Mesenchymal stem cell (in vitro differentiated cells and primary cell): ENCODE measurements at regions not wholly inside any gene's neighbourhood (a gene's known extent, or its start where the extent isn't known, plus 50 kb on each side); places are given as distances from the start of the nearest gene placed in this dataset.
"Not testable (repeated sequence)": the region's sequence is repeated elsewhere in the genome, so short reads cannot be mapped to it uniquely, and the experiment has no call there.

Experiments used
- DNase-seq: peaks from one replicate; pipeline ENCODE4 v3.0.0-alpha.2; 2013
- H2AFZ ChIP-seq: one replicate; pipeline ENCODE4 v1.6.1; 2013; ENCODE audit warnings: low read depth, mild to moderate bottlenecking, control low read depth, inconsistent platforms, low read length, moderate library complexity
- H2AK5ac ChIP-seq: 2 replicates; pipeline ENCODE4 v1.6.1; 2013; ENCODE audit warnings: low read length, moderate library complexity, mild to moderate bottlenecking, inconsistent platforms; ENCODE audit not compliant: severe bottlenecking
- H2BK120ac ChIP-seq: one replicate; pipeline ENCODE4 v1.6.1; 2013; ENCODE audit warnings: low read depth, mild to moderate bottlenecking, inconsistent platforms, low read length, moderate library complexity
- H2BK12ac ChIP-seq, 2 experiments: one replicate each; pipeline ENCODE4 v1.6.1; 2013; ENCODE audit warnings: inconsistent platforms in 2 of 2, low read length in 2 of 2, mild to moderate bottlenecking in 2 of 2, moderate library complexity in 2 of 2, control low read depth in 1 of 2
- H2BK15ac ChIP-seq: one replicate; pipeline ENCODE4 v1.6.1; 2013; ENCODE audit warnings: mild to moderate bottlenecking, low read depth, inconsistent platforms; ENCODE audit not compliant: poor library complexity, severe bottlenecking
- H2BK5ac ChIP-seq: 2 replicates; pipeline ENCODE4 v1.6.1; 2013; ENCODE audit warnings: low read depth, mild to moderate bottlenecking, low read length, control low read depth, inconsistent platforms; ENCODE audit not compliant: poor library complexity, severe bottlenecking
- H3K14ac ChIP-seq, 2 experiments: one replicate each; pipeline ENCODE4 v1.6.1; 2013; ENCODE audit warnings: inconsistent platforms in 2 of 2, low read length in 2 of 2, control low read depth in 1 of 2, mild to moderate bottlenecking in 1 of 2, moderate library complexity in 1 of 2
- H3K18ac ChIP-seq, 2 experiments: one replicate each; pipeline ENCODE4 v1.6.1; 2013; ENCODE audit warnings: inconsistent platforms in 2 of 2, low read length in 2 of 2, control low read depth in 1 of 2, low read depth in 1 of 2, mild to moderate bottlenecking in 1 of 2
- H3K23ac ChIP-seq, 2 experiments: one replicate each; pipeline ENCODE4 v1.6.1; 2013; ENCODE audit warnings: inconsistent platforms in 2 of 2, low read length in 2 of 2, mild to moderate bottlenecking in 2 of 2, moderate library complexity in 2 of 2, control low read depth in 1 of 2
- H3K27ac ChIP-seq: 2 replicates; pipeline ENCODE4 v1.5.1; 2013; ENCODE audit warnings: mild to moderate bottlenecking, moderate library complexity, low read length, control low read depth, inconsistent platforms; ENCODE audit not compliant: poor library complexity, severe bottlenecking
- H3K27me3 ChIP-seq, 2 experiments: 2 replicates each; pipeline versions ENCODE4 v1.6.1 to v1.7.0; 2013; ENCODE audit warnings: low read length in 2 of 2, mild to moderate bottlenecking in 2 of 2, moderate library complexity in 2 of 2, control low read depth in 1 of 2, inconsistent platforms in 1 of 2; ENCODE audit not compliant: control insufficient read depth in 1 of 2, insufficient read depth in 1 of 2
- H3K36me3 ChIP-seq, 2 experiments: 2 replicates each; pipeline versions ENCODE4 v1.6.1 to v1.7.0; 2013; ENCODE audit warnings: low read length in 2 of 2, control low read depth in 1 of 2, inconsistent platforms in 1 of 2, low read depth in 1 of 2, mild to moderate bottlenecking in 1 of 2; ENCODE audit not compliant: insufficient read depth in 2 of 2, control insufficient read depth in 1 of 2
- H3K4ac ChIP-seq, 2 experiments: one replicate each; pipeline ENCODE4 v1.6.1; 2013; ENCODE audit warnings: inconsistent platforms in 2 of 2, low read length in 2 of 2, mild to moderate bottlenecking in 2 of 2, moderate library complexity in 2 of 2, control low read depth in 1 of 2, low read depth in 1 of 2
- H3K4me1 ChIP-seq: 2 replicates; pipeline ENCODE4 v1.6.1; 2013; ENCODE audit warnings: low read depth, low read length, control low read depth; ENCODE audit not compliant: control insufficient read depth, insufficient read depth
- H3K4me2 ChIP-seq: 2 replicates; pipeline ENCODE4 v1.6.1; 2013; ENCODE audit warnings: low read length, mild to moderate bottlenecking, inconsistent platforms; ENCODE audit not compliant: poor library complexity, severe bottlenecking
- H3K4me3 ChIP-seq, 2 experiments: 2 replicates each; pipeline versions ENCODE4 v1.5.1 to v1.7.0; 2013; ENCODE audit warnings: low read length in 2 of 2, mild to moderate bottlenecking in 2 of 2, control low read depth in 1 of 2, low read depth in 1 of 2; ENCODE audit not compliant: insufficient read depth in 1 of 2
- H3K79me1 ChIP-seq: replicated peaks from 2 replicates; pipeline ENCODE4 v1.6.1; 2013; ENCODE audit warnings: mild to moderate bottlenecking, control low read depth, low read length, inconsistent platforms; ENCODE audit not compliant: poor library complexity, severe bottlenecking
- H3K9ac ChIP-seq: 2 replicates; pipeline ENCODE4 v1.7.0; 2013; ENCODE audit warnings: mild to moderate bottlenecking, low read length, moderate library complexity
- H3K9me3 ChIP-seq: 2 replicates; pipeline ENCODE4 v1.7.0; 2013; ENCODE audit warnings: mild to moderate bottlenecking, low read length; ENCODE audit not compliant: control insufficient read depth
- H4K8ac ChIP-seq: one replicate; pipeline ENCODE4 v1.6.1; 2013; ENCODE audit warnings: inconsistent platforms, mild to moderate bottlenecking, low read length, moderate library complexity
- H4K91ac ChIP-seq: one replicate; pipeline ENCODE4 v1.6.1; 2013; ENCODE audit warnings: mild to moderate bottlenecking, low read length, inconsistent platforms
- WGBS: methylation state at CpG from one replicate; pipeline ENCODE4 v1.1.7; 2013; ENCODE audit warnings: mixed read lengths; 5-methylcytosine and 5-hydroxymethylcytosine counted together

DNA sequence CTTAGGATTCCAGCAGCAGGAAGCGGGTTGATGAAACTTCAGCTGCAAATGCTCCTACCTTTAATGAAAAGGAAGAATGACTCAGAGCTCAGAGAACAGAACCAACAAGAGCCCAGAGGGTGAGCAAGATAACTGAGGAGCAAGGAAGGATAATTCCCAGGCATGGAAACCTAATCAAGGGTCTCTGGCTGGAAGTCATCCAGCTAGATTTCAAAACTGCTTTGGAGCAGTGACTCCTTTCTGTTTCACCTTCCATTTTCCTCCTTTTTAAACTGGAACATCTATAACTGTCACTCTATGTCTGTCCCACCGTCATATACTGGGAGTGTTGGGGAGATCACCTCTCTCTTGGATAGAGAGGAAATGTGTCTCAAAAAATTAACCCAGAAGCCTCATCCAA is 148.4 kb upstream of the RAB6C start:
- H3K9me3 ChIP-seq = peaks cover 10% of the 10 kb centered on the region
- no peak overlapping the region for H3K23ac ChIP-seq
- H4K8ac ChIP-seq = no peak overlapping the region
- H3K27me3 ChIP-seq = no peaks in the 10 kb centered on the region
- H3K14ac ChIP-seq = no peak overlapping the region
- H3K27ac ChIP-seq = no peak overlapping the region
- no peak overlapping the region for H3K9ac ChIP-seq
- H3K36me3 ChIP-seq = no peaks in the 10 kb centered on the region
- no peak overlapping the region for H2BK120ac ChIP-seq
- H2AK5ac ChIP-seq = no peak overlapping the region
- H4K91ac ChIP-seq = no peak overlapping the region
- H2AFZ ChIP-seq = no peak overlapping the region
- no peak overlapping the region for H3K4ac ChIP-seq
- 71% methylated on average over 2 of the region's 2 CpGs for WGBS
- H3K4me1 ChIP-seq = no peaks in the 10 kb centered on the region
- no peak overlapping the region for H3K4me3 ChIP-seq
- H2BK12ac ChIP-seq = no peak overlapping the region
- no peak for DNase-seq
- no peak overlapping the region for H2BK5ac ChIP-seq
- no peaks in the 10 kb centered on the region for H3K79me1 ChIP-seq
- H3K4me2 ChIP-seq = no peak overlapping the region
- H2BK15ac ChIP-seq = no peak overlapping the region
- H3K18ac ChIP-seq = no peak overlapping the region

DNA sequence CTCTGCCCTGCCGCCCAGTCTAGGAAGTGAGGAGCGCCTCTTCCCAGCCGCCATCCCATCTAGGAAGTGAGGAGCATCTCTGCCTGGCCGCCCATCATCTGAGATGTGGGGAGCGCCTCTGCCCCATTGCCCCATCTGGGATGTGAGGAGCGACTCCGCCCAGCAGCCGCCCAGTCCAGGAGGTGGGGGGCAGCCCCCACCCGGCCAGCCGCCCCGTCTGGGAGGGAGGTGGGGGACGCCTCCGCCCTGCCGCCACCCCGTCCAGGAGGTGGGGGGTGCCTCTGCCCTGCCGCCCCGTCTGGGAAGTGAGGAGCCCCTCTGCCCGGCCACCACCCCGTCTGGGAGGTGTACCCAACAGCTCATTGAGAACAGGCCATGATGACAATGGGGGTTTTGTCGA is 146.0 kb upstream of the RAB6C start:
- not testable (repeated sequence) for H3K36me3 ChIP-seq, H3K27ac ChIP-seq, H3K4me3 ChIP-seq, H3K9ac ChIP-seq, H3K23ac ChIP-seq, H4K8ac ChIP-seq, H3K4me2 ChIP-seq, H2BK5ac ChIP-seq, H3K27me3 ChIP-seq, H2AFZ ChIP-seq, H3K14ac ChIP-seq, H3K79me1 ChIP-seq, DNase-seq, H2BK120ac ChIP-seq, H3K18ac ChIP-seq, H4K91ac ChIP-seq, H3K4ac ChIP-seq, H2BK15ac ChIP-seq, H2BK12ac ChIP-seq, H3K4me1 ChIP-seq, H2AK5ac ChIP-seq
- H3K9me3 ChIP-seq = peaks cover 10% of the 10 kb centered on the region
- 90% methylated on average over 19 of the region's 20 CpGs for WGBS

DNA sequence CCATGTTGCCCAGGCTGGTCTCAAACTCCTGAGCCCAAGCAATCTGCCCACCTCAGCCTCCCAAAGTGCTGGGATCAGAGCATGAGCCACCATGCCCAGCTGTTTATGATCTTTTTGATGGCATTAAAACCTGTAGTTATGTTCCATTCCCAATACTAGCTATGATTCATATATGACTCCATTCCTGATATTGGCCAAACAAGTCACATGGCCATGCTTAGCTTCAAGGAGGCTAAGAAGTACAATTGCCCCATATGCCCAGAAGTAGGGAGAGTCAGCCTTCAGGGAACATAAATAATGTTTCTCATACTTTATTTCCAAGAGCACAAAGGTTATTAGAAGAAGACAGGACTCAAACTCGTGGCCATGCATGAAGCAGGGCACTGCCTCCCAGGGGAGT is 132.4 kb upstream of the RAB6C start:
- WGBS = 33% methylated on average over 1 of the region's 1 CpG
- H3K14ac ChIP-seq = no peak overlapping the region
- no peak for DNase-seq
- H3K23ac ChIP-seq = no peak overlapping the region
- H4K91ac ChIP-seq = no peak overlapping the region
- no peak overlapping the region for H2BK15ac ChIP-seq
- H3K4me1 ChIP-seq = no peaks in the 10 kb centered on the region
- no peak overlapping the region for H3K9ac ChIP-seq
- no peak overlapping the region for H3K4ac ChIP-seq
- H4K8ac ChIP-seq = no peak overlapping the region
- H3K36me3 ChIP-seq = no peaks in the 10 kb centered on the region
- H3K4me2 ChIP-seq = no peak overlapping the region
- no peaks in the 10 kb centered on the region for H3K9me3 ChIP-seq
- no peak overlapping the region for H3K18ac ChIP-seq
- no peak overlapping the region for H2AFZ ChIP-seq
- no peak overlapping the region for H2BK120ac ChIP-seq
- no peaks in the 10 kb centered on the region for H3K79me1 ChIP-seq
- no peak overlapping the region for H2BK5ac ChIP-seq
- no peak overlapping the region for H2BK12ac ChIP-seq
- no peak overlapping the region for H3K27ac ChIP-seq
- no peak overlapping the region for H3K4me3 ChIP-seq
- H3K27me3 ChIP-seq = no peaks in the 10 kb centered on the region
- no peak overlapping the region for H2AK5ac ChIP-seq

DNA sequence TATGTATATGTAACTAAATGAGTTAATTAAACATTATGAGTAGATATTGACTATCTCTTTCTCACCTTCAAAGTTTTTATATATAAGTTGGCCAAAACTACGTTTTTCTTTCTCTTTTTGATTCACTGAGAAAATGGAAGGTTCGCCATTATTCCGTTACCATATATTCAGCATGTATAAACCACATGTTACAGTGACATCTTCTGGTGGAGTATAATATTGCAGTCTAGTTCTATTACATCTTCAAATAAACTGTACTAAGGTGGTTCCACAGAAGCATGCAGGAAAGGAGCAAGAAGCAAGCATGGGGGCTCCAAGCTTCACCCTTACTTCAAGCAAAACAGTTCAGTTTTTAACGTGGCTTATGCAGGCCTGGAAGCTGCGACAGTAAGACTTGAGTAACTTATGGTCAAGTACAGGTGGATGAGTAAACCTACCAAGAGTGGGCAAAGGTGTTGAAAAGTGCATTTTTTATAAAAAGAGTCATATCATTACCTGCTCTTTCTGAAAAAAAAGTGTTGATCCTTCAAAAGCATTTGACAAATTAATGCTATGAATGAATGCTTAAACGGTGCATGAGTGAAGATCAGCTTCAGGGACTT is 129.8 kb upstream of the RAB6C start:
- Histone ChIP-seq H3K4me2 (no peak overlapping the region), H4K8ac (no peak overlapping the region), H3K4me3 (no peak overlapping the region), H2BK120ac (no peak overlapping the region), H3K27me3 (no peaks in the 10 kb centered on the region), H2BK12ac (no peak overlapping the region), H3K14ac (no peak overlapping the region), H2AFZ (no peak overlapping the region), H3K79me1 (no peaks in the 10 kb centered on the region), H2BK5ac (no peak overlapping the region), H4K91ac (no peak overlapping the region), H3K27ac (no peak overlapping the region), H2AK5ac (no peak overlapping the region), H3K4me1 (no peaks in the 10 kb centered on the region), H3K18ac (no peak overlapping the region), H2BK15ac (no peak overlapping the region), H3K9ac (peak overlapping the region; percentile 17), H3K36me3 (no peaks in the 10 kb centered on the region), H3K23ac (no peak overlapping the region), H3K9me3 (no peaks in the 10 kb centered on the region), H3K4ac (no peak overlapping the region)
- peak; percentile 78 for DNase-seq
- WGBS = 29% methylated on average over 3 of the region's 6 CpGs
